Parathyroid adenoma (tissue), 2 donors: ENCODE measurements at regions not wholly inside any gene's neighbourhood (a gene's known extent, or its start where the extent isn't known, plus 50 kb on each side); places are given as distances from the start of the nearest gene placed in this dataset.

ENCODE experiments used
- H2AFZ ChIP-seq: fragments of 300-600 bp; sonication (generic); one replicate; pipeline ENCODE4 v1.7.0; 2017; ENCODE audit warnings: antibody characterized with exemption, mild to moderate bottlenecking
- H3K27ac ChIP-seq: fragments of 300-600 bp; sonication (generic); one replicate; pipeline ENCODE4 v1.7.0; 2017
- H3K27me3 ChIP-seq: fragments of 300-600 bp; sonication (generic); one replicate; pipeline ENCODE4 v1.7.0; 2017; ENCODE audit warnings: low read length; ENCODE audit not compliant: control insufficient read depth, insufficient read depth
- H3K36me3 ChIP-seq: fragments of 300-600 bp; sonication (generic); one replicate; pipeline ENCODE4 v1.7.0; 2017; ENCODE audit warnings: low read length; ENCODE audit not compliant: control insufficient read depth, insufficient read depth
- H3K4me1 ChIP-seq: fragments of 300-600 bp; sonication (generic); one replicate; pipeline ENCODE4 v1.7.0; 2017; ENCODE audit warnings: control low read depth
- H3K4me2 ChIP-seq: fragments of 300-600 bp; sonication (generic); one replicate; pipeline ENCODE4 v1.7.0; 2017; ENCODE audit warnings: low read length
- H3K4me3 ChIP-seq: fragments of 300-600 bp; sonication (generic); one replicate; pipeline ENCODE4 v1.7.0; 2017; ENCODE audit warnings: low read depth, low read length
- H3K79me2 ChIP-seq: fragments of 300-600 bp; sonication (generic); one replicate; pipeline ENCODE4 v1.7.0; 2017; ENCODE audit warnings: control low read depth
- H3K9ac ChIP-seq: fragments of 300-600 bp; sonication (generic); one replicate; pipeline ENCODE4 v1.7.0; 2017; ENCODE audit warnings: mild to moderate bottlenecking
- H3K9me3 ChIP-seq: fragments of 300-600 bp; sonication (generic); one replicate; pipeline ENCODE4 v1.7.0; 2017; ENCODE audit warnings: low read length; ENCODE audit not compliant: control insufficient read depth
- CTCF ChIP-seq: fragments of 300-600 bp; sonication (generic); IDR thresholded peaks from one replicate; pipeline ENCODE4 v1.7.0; 2017; ENCODE audit warnings: antibody characterized with exemption, mild to moderate bottlenecking
- donor health status: primary hyperparathyroidism.

- no peak overlapping the region for H3K4me3 ChIP-seq
- no peak for TF ChIP-seq CTCF
- H3K9ac ChIP-seq = no peak overlapping the region
- no peaks in the 10 kb centered on the region for H3K9me3 ChIP-seq
- H3K4me2 ChIP-seq = no peak overlapping the region
- H3K36me3 ChIP-seq = no peaks in the 10 kb centered on the region
- peaks cover 3% of the 10 kb centered on the region for H3K79me2 ChIP-seq
- H2AFZ ChIP-seq = no peak overlapping the region
- no peak overlapping the region for H3K27ac ChIP-seq
- peaks cover 7% of the 10 kb centered on the region for H3K4me1 ChIP-seq
- H3K27me3 ChIP-seq = no peaks in the 10 kb centered on the region
Measured at GRCh38 chr18:46373131-46373530, 268.9 kb downstream of the HAUS1 start.

- Histone ChIP-seq H3K79me2 (peaks cover 3% of the 10 kb centered on the region), H3K27me3 (no peaks in the 10 kb centered on the region), H3K4me3 (no peak overlapping the region), H2AFZ (no peak overlapping the region), H3K9me3 (no peaks in the 10 kb centered on the region), H3K36me3 (no peaks in the 10 kb centered on the region), H3K9ac (no peak overlapping the region), H3K4me2 (no peak overlapping the region), H3K27ac (no peak overlapping the region), H3K4me1 (peaks cover 7% of the 10 kb centered on the region)
- no peak for TF ChIP-seq CTCF
Measured at GRCh38 chr18:46373791-46374190, 269.6 kb downstream of the HAUS1 start.

GRCh38 chr18:46374850-46375249 lies 270.7 kb downstream of the HAUS1 start:
- H2AFZ ChIP-seq = no peak overlapping the region
- H3K4me1 ChIP-seq = peaks cover 7% of the 10 kb centered on the region
- no peak overlapping the region for H3K9ac ChIP-seq
- H3K27ac ChIP-seq = no peak overlapping the region
- no peaks in the 10 kb centered on the region for H3K9me3 ChIP-seq
- no peak overlapping the region for H3K4me3 ChIP-seq
- peaks cover 3% of the 10 kb centered on the region for H3K79me2 ChIP-seq
- no peak for TF ChIP-seq CTCF
- no peaks in the 10 kb centered on the region for H3K36me3 ChIP-seq
- no peaks in the 10 kb centered on the region for H3K27me3 ChIP-seq
- H3K4me2 ChIP-seq = no peak overlapping the region

- Histone ChIP-seq H2AFZ (no peak overlapping the region), H3K9ac (no peak overlapping the region), H3K4me2 (no peak overlapping the region), H3K27me3 (no peaks in the 10 kb centered on the region), H3K4me1 (peaks cover 7% of the 10 kb centered on the region), H3K36me3 (no peaks in the 10 kb centered on the region), H3K4me3 (no peak overlapping the region), H3K27ac (no peak overlapping the region), H3K79me2 (peaks cover 3% of the 10 kb centered on the region), H3K9me3 (no peaks in the 10 kb centered on the region)
- TF ChIP-seq CTCF = no peak
Measured at GRCh38 chr18:46377557-46377956, 273.4 kb downstream of the HAUS1 start.

- Histone ChIP-seq H3K27ac (no peak overlapping the region), H3K9ac (no peak overlapping the region), H3K27me3 (no peaks in the 10 kb centered on the region), H3K4me2 (no peak overlapping the region), H2AFZ (no peak overlapping the region), H3K79me2 (peaks cover 6% of the 10 kb centered on the region), H3K4me3 (no peak overlapping the region), H3K4me1 (peaks cover 7% of the 10 kb centered on the region), H3K36me3 (no peaks in the 10 kb centered on the region), H3K9me3 (no peaks in the 10 kb centered on the region)
- TF ChIP-seq CTCF = no peak
Measured at GRCh38 chr18:46378126-46378863, 274.1 kb downstream of the HAUS1 start.
